HG03571 (cell line): ENCODE measurements at regions not wholly inside any gene's neighbourhood (a gene's known extent, or its start where the extent isn't known, plus 50 kb on each side); places are given as distances from the start of the nearest gene placed in this dataset.
"Not testable (repeated sequence)": the region's sequence is repeated elsewhere in the genome, so short reads cannot be mapped to it uniquely, and the experiment has no call there.

Source experiments
- ATAC-seq: cut with Tn5 transposase; IDR thresholded peaks from one replicate; pipeline ENCODE4 v1.9.1; 2021; ENCODE audit not compliant: unreplicated experiment

DNA sequence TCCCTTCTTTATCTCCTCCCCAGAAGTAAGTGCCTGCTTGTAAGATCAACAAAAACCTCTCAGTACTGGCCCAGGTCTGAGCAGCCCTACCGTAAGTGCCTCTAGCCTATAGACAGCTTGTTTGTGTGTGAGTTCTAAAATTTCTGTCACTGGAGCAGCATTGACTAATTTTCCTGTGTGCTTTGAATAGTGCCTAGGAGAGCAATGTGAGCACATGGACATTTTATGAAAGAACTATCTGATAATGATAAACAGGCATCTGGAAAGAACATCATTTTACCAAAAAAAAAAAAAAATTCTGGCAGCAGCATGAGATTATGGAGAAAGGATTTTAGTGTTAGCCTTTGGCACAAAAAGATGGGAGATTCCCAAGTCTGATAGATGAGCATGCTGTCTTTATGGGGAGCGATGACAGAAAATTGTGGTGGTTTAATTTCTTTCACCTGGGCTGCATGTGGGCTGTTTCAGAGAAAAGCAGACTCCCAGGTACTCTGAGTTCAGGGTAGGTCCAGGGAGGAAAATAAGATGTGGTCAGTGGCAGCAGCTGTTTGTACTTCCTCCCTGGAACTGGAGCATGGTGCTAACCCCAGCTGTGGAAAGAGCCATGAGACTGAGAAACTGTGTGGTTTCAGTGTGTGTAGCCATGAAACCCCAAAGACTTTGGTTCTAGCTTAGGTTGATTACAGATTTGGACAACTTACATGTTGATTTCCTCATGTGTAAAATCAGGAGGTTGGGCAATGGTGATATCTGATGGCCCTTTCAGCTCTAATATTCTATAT lies 419.9 kb downstream of the NTRK2 start:
- no peak for ATAC-seq

DNA sequence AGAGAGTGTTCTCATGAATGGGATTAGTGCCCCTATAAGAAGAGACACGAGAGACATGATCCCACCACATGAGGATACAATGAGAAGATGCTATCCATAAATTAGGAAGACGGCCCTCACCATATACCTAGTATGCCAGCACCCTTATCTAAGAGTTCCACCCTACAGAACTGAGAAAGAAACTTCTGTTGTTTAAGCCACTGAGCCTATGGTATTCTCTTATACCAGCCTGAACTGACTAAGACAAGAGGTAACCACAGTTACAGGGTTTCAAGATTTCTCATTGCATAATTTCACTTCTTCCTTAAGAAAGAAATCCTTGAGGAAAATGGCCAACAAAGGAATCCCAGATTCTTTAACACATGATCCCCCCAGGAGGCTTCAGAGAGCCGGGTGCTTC lies 412.4 kb downstream of the NTRK2 start:
- no peak for ATAC-seq

DNA sequence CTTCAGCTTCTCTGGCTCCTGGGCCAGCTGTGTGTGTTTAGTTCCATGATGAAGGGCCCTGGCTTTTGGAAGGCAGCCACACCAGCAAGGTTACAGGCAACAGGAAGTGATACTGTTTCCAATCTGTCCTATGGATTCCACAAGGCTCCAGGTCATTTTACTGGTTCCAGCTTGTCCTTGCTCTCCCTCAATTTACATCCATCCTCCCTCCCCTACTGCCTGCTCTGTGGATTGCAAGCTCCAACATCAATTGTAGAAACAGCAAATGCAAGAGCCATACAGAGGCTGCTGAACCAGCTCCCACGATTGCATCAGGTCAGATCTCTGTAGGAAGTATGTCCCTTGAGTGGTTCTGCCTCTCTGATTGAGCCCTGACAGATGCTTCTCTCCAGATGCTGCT lies 409.8 kb downstream of the NTRK2 start:
- no peak for ATAC-seq

DNA sequence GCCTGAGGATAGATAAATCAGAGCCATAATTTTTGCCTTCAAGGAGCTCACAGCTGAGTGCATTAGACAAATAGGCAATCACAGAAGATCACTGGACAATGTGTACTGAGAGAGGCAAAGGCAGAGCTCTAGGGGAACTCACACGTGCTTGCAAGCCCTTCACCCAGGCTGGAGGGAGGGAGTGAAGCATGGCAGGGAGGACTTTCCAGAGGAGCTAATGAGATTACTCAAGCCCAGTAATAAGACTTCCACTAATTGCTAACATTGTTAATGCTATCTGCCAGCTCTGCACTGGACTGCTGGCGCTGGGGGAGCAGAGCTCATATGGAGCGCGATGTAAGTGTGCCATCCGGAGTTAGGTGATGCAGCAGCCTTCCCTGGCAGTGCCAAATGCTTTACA lies 408.4 kb downstream of the NTRK2 start:
- no peak for ATAC-seq

DNA sequence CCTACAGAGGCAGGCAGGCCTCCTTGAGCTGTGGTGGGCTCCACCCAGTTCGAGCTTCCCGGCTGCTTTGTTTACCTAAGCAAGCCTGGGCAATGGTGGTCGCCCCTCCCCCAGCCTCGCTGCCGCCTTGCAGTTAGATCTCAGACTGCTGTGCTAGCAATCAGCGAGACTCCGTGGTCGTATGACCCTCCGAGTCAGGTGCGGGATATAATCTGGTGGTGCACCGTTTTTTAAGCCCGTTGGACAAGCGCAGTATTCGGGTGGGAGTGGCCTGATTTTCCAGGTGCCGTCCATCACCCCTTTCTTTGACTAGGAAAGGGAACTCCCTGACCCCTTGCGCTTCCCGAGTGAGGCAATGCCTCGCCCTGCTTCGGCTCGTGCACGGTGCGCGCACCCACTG lies 407.6 kb downstream of the NTRK2 start:
- ATAC-seq = not testable (repeated sequence)
